ENCODE measurements at regions not wholly inside any gene's neighbourhood (a gene's known extent, or its start where the extent isn't known, plus 50 kb on each side); places are given as distances from the start of the nearest gene placed in this dataset.

- no peak for DNase-seq
Observed at GRCh38 chr12:65631621-65632111, 192.6 kb upstream of the HMGA2 start.

GRCh38 chr12:65632131-65632855, 192.0 kb upstream of the HMGA2 start:
- no peak for DNase-seq

GRCh38 chr12:65634061-65634460, 190.2 kb upstream of the HMGA2 start:
- DNase-seq, result no peak

- DNase-seq, result no peak
Observed at GRCh38 chr12:65634626-65635331, 189.5 kb upstream of the HMGA2 start.

GRCh38 chr12:65636436-65636835, 187.8 kb upstream of the HMGA2 start:
- no peak for DNase-seq

GRCh38 chr12:65637150-65637549, 187.1 kb upstream of the HMGA2 start:
- no peak for DNase-seq

- no peak for DNase-seq
Observed at GRCh38 chr12:65637774-65638173, 186.5 kb upstream of the HMGA2 start.

GRCh38 chr12:65638324-65638723, 186.0 kb upstream of the HMGA2 start:
- DNase-seq, result no peak

GRCh38 chr12:65640489-65640901, 183.8 kb upstream of the HMGA2 start:
- no peak for DNase-seq

GRCh38 chr12:65642061-65642661, 182.1 kb upstream of the HMGA2 start:
- no peak for DNase-seq

GRCh38 chr12:65643171-65643570, 181.1 kb upstream of the HMGA2 start:
- no peak for DNase-seq

GRCh38 chr12:65643595-65644386, 180.5 kb upstream of the HMGA2 start:
- no peak for DNase-seq

GRCh38 chr12:65646127-65646643, 178.1 kb upstream of the HMGA2 start:
- no peak for DNase-seq

GRCh38 chr12:65647074-65647473, 177.2 kb upstream of the HMGA2 start:
- DNase-seq, result no peak

- no peak for DNase-seq
Observed at GRCh38 chr12:65648461-65648860, 175.8 kb upstream of the HMGA2 start.

- DNase-seq, result no peak
Observed at GRCh38 chr12:65649126-65649525, 175.2 kb upstream of the HMGA2 start.

- DNase-seq, result no peak
Observed at GRCh38 chr12:65651060-65651459, 173.2 kb upstream of the HMGA2 start.

- no peak for DNase-seq
Observed at GRCh38 chr12:65653321-65653720, 171.0 kb upstream of the HMGA2 start.

- no peak for DNase-seq
Observed at GRCh38 chr12:65653946-65654629, 170.2 kb upstream of the HMGA2 start.

GRCh38 chr12:65655074-65655493, 169.2 kb upstream of the HMGA2 start:
- no peak for DNase-seq

GRCh38 chr12:65656156-65656882, 168.0 kb upstream of the HMGA2 start:
- DNase-seq, result no peak

Data from activated naive CD4-positive, alpha-beta T cell (primary cell).